22Rv1 (cell line): ENCODE measurements at regions not wholly inside any gene's neighbourhood (a gene's known extent, or its start where the extent isn't known, plus 50 kb on each side); places are given as distances from the start of the nearest gene placed in this dataset.

Experiments
- ZFX ChIP-seq: fragments of 450-650 bp; IDR thresholded peaks from 2 replicates; pipeline ENCODE4 v1.6.1; 2017; ENCODE audit warnings: antibody characterized with exemption, borderline replicate concordance
- TF ChIP-seq, protein P1 (sequence below): fragments of 450-650 bp; IDR thresholded peaks from 2 replicates; pipeline ENCODE4 v1.5.1; 2017; ENCODE audit warnings: mild to moderate bottlenecking

DNA sequence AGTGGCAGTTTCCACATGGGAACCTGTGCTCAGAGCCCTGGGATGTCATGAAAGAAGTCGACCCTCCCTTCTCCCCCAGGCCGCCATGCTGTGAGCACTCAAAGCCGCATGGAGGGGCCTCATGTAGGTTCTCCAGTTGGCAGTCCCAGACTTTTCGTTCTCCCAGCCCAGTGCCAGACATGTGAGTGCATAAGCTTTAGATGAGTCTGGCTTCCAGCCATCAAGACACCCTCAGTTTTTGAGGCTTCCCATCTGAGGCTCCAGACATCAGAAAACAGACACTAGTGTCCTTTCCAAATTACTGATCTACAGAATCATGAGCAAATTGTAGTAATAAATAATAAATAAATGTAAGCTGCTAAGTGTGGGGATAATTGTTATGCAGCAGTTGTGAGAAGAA lies 136.5 kb upstream of the AGBL1 start:
- TF ChIP-seq, protein P1, sequence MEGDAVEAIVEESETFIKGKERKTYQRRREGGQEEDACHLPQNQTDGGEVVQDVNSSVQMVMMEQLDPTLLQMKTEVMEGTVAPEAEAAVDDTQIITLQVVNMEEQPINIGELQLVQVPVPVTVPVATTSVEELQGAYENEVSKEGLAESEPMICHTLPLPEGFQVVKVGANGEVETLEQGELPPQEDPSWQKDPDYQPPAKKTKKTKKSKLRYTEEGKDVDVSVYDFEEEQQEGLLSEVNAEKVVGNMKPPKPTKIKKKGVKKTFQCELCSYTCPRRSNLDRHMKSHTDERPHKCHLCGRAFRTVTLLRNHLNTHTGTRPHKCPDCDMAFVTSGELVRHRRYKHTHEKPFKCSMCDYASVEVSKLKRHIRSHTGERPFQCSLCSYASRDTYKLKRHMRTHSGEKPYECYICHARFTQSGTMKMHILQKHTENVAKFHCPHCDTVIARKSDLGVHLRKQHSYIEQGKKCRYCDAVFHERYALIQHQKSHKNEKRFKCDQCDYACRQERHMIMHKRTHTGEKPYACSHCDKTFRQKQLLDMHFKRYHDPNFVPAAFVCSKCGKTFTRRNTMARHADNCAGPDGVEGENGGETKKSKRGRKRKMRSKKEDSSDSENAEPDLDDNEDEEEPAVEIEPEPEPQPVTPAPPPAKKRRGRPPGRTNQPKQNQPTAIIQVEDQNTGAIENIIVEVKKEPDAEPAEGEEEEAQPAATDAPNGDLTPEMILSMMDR: no peak
- no peak for TF ChIP-seq ZFX
